K562 (cell line): ENCODE measurements at regions not wholly inside any gene's neighbourhood (a gene's known extent, or its start where the extent isn't known, plus 50 kb on each side); places are given as distances from the start of the nearest gene placed in this dataset.

Experiments used
- ATAC-seq: fragments of 200-7000 bp; cut with Tn5 transposase; 3 replicates; pipeline ENCODE4 v1.9.1; 2020; ENCODE audit warnings: moderate library complexity
- BruUV-seq: library from RNA; stranded (reverse); fragments of 400-500 nt; replicated peaks from 2 replicates; lab custom pipeline; 2021; lab: Mats Ljungman, UMichigan
- CTCF ChIA-PET: fragments of 300-600 bp; formaldehyde crosslinking; extraction: SDS; loops from one replicate; lab custom pipeline; 2021; ENCODE audit warnings: low intra/inter-chr PET ratio; lab: Yijun Ruan, JAX
- POLR2A ChIA-PET: fragments of 300-600, 350-650 bp; sonication (Branson Sonifier 250); formaldehyde crosslinking; extraction: SDS; loops from one replicate; lab custom pipeline; 2021; ENCODE audit warnings: antibody characterized with exemption, inconsistent platforms; lab: Yijun Ruan, JAX
- DNase-seq, 4 experiments: peaks; one replicate each; pipeline versions ENCODE4 v3.0.0 to v3.0.0-alpha.2; 2011 to 2018; ENCODE audit warnings: low spot score in 3 of 4, mixed read lengths in 3 of 4; ENCODE audit errors: extremely low read depth in 1 of 4
- FAIRE-seq: peaks from 2 replicates; lab custom pipeline; 2011; peaks lifted over from hg19 to GRCh38; lab: Jason Lieb, UNC
- H2AFZ ChIP-seq: 2 replicates; pipeline ENCODE4 v1.6.0; 2011; ENCODE audit warnings: low read depth, low read length, control low read depth, inconsistent platforms
- H3K27ac ChIP-seq: fragments of 200-600 bp; 3 replicates; pipeline ENCODE4 v1.8.0; 2011; ENCODE audit warnings: low read depth, mild to moderate bottlenecking, control low read depth, inconsistent platforms, low read length, moderate library complexity, mixed read lengths; ENCODE audit errors: extremely low read depth
- H3K27me3 ChIP-seq, 2 experiments: fragments of 300-600 bp in 1 of 2; 2 replicates in 1 of 2; 3 replicates in 1 of 2; pipeline versions ENCODE4 v1.6.0 to v1.8.0; 2011; ENCODE audit warnings: inconsistent platforms in 2 of 2, low read length in 2 of 2, mild to moderate bottlenecking in 1 of 2, mixed read lengths in 1 of 2, moderate library complexity in 1 of 2; ENCODE audit not compliant: control insufficient read depth in 2 of 2, insufficient read depth in 2 of 2
- H3K36me3 ChIP-seq: fragments of 300-600 bp; 3 replicates; pipeline ENCODE4 v1.8.0; 2011; ENCODE audit warnings: mild to moderate bottlenecking, low read length, inconsistent platforms; ENCODE audit not compliant: control insufficient read depth, insufficient read depth
- H3K4me1 ChIP-seq, 2 experiments: fragments of 200-600 bp in 1 of 2; replicated peaks in 1 of 2; 2 replicates in 1 of 2; 3 replicates in 1 of 2; pipeline versions ENCODE4 v1.5.1 to v1.8.0; 2011; ENCODE audit warnings: inconsistent platforms in 2 of 2, low read length in 2 of 2, mild to moderate bottlenecking in 1 of 2, mixed read lengths in 1 of 2, moderate library complexity in 1 of 2; ENCODE audit not compliant: control insufficient read depth in 2 of 2, insufficient read depth in 2 of 2
- H3K4me2 ChIP-seq: 2 replicates; pipeline ENCODE4 v1.6.1; 2011; ENCODE audit warnings: low read length, control low read depth, inconsistent platforms, mixed read lengths; ENCODE audit not compliant: insufficient read depth
- H3K4me3 ChIP-seq: fragments of 200-600 bp; sonication (generic), shearing (Covaris generic); 2 replicates; pipeline ENCODE4 v1.5.1; 2016; ENCODE audit warnings: control low read depth, inconsistent platforms
- H3K79me2 ChIP-seq: fragments of 200-600 bp; 3 replicates; pipeline ENCODE4 v1.8.0; 2011; ENCODE audit warnings: low read length, inconsistent platforms; ENCODE audit not compliant: control insufficient read depth, insufficient read depth
- H3K9ac ChIP-seq, 2 experiments: 2 replicates each; pipeline versions ENCODE4 v1.6.0 to v1.6.1; 2011; ENCODE audit warnings: low read depth in 2 of 2, low read length in 2 of 2, control low read depth in 1 of 2, inconsistent platforms in 1 of 2, mild to moderate bottlenecking in 1 of 2, mixed read lengths in 1 of 2; ENCODE audit not compliant: insufficient read depth in 1 of 2
- H3K9me1 ChIP-seq: one replicate; pipeline ENCODE4 v1.6.0; 2011; ENCODE audit warnings: inconsistent platforms, mild to moderate bottlenecking, low read length, moderate library complexity; ENCODE audit not compliant: control insufficient read depth, insufficient read depth
- H3K9me3 ChIP-seq: replicated peaks from 2 replicates; pipeline ENCODE4 v1.5.1; 2011; ENCODE audit warnings: low read depth, low read length, inconsistent platforms; ENCODE audit not compliant: control insufficient read depth, insufficient read depth
- H4K20me1 ChIP-seq: replicated peaks from 2 replicates; pipeline ENCODE4 v1.6.1; 2011; ENCODE audit warnings: low read length, inconsistent platforms, mixed read lengths; ENCODE audit not compliant: control insufficient read depth, insufficient read depth
- ADNP ChIP-seq: fragments of 200-800 bp; sonication (Bioruptor generic); IDR thresholded peaks from 2 replicates; pipeline ENCODE4 v1.6.1; 2016; ENCODE audit warnings: missing genetic modification characterization, missing compliant biosample characterization
- EWSR1 ChIP-seq: fragments of 450-650 bp; IDR thresholded peaks from 2 replicates; pipeline ENCODE4 v1.6.1; 2018; ENCODE audit warnings: borderline replicate concordance, mild to moderate bottlenecking, low read depth, moderate library complexity; ENCODE audit not compliant: partially characterized antibody
- IRF2 ChIP-seq: sonication (generic); formaldehyde crosslinking; IDR thresholded peaks from 2 replicates; pipeline ENCODE4 v1.8.1; 2022; ENCODE audit warnings: mild to moderate bottlenecking, missing genetic modification reagents
- JUNB ChIP-seq: fragments of 450-650 bp; formaldehyde crosslinking; conservative IDR thresholded peaks from 2 replicates; pipeline ENCODE4 v1.4.0; 2020; ENCODE audit warnings: mild to moderate bottlenecking
- MIER1 ChIP-seq: fragments of 450-650 bp; IDR thresholded peaks from 2 replicates; pipeline ENCODE4 v1.6.1; 2016; ENCODE audit warnings: antibody characterized with exemption, mild to moderate bottlenecking, low read depth
- PHF20 ChIP-seq: fragments of 450-650 bp; IDR thresholded peaks from 2 replicates; pipeline ENCODE4 v1.6.1; 2018; ENCODE audit not compliant: partially characterized antibody
- RAD51 ChIP-seq: fragments of 450-650 bp; IDR thresholded peaks from 2 replicates; pipeline ENCODE4 v1.7.1; 2016; ENCODE audit warnings: low read depth, mild to moderate bottlenecking, borderline replicate concordance
- SAFB ChIP-seq: fragments of 200-400 bp; formaldehyde crosslinking; IDR thresholded peaks from 2 replicates; pipeline ENCODE4 v1.6.1; 2017; ENCODE audit warnings: low read depth, low read length, borderline replicate concordance
- SNIP1 ChIP-seq: fragments of 450-650 bp; IDR thresholded peaks from 2 replicates; pipeline ENCODE4 v1.7.1; 2017; ENCODE audit warnings: low read depth, mild to moderate bottlenecking
- TARDBP ChIP-seq: fragments of 450-650 bp; IDR thresholded peaks from 2 replicates; pipeline ENCODE4 v1.6.1; 2016
- THRA ChIP-seq: fragments of 450-650 bp; IDR thresholded peaks from 2 replicates; pipeline ENCODE4 v1.6.1; 2017; ENCODE audit warnings: mild to moderate bottlenecking, moderate library complexity
- ZNF274 ChIP-seq: IDR thresholded peaks from 2 replicates; pipeline ENCODE4 v1.6.1; 2011; ENCODE audit warnings: low read depth, mild to moderate bottlenecking, low read length, moderate library complexity, borderline replicate concordance
- ZNF398 ChIP-seq: fragments of 250-450 bp; sonication (Bioruptor Pico); IDR thresholded peaks from 2 replicates; pipeline ENCODE4 v1.8.0; 2021; ENCODE audit warnings: moderate library complexity, mild to moderate bottlenecking, inconsistent platforms
- ZNF518B ChIP-seq: fragments of 250-450 bp; sonication (Bioruptor Pico); IDR thresholded peaks from 2 replicates; pipeline ENCODE4 v1.5.0; 2021; ENCODE audit warnings: mild to moderate bottlenecking, moderate library complexity
- ZNF57 ChIP-seq: fragments of 450-650 bp; formaldehyde crosslinking; IDR thresholded peaks from 2 replicates; pipeline ENCODE4 v1.4.0; 2020; ENCODE audit warnings: mild to moderate bottlenecking, moderate library complexity
- WGBS: fragments of 100-300 bp; shearing (Covaris generic); methylation state at CpG from one replicate; pipeline ENCODE4 v1.1.6; 2016; ENCODE audit warnings: low coverage, mixed read lengths; ENCODE audit not compliant: insufficient coverage; ENCODE audit errors: missing lambda C conversion rate; 5-methylcytosine and 5-hydroxymethylcytosine counted together
- in situ Hi-C: fragments of 300-500 bp; cut with MboI; formaldehyde crosslinking; loops from 4 replicates; pipeline ENCODE4 v1.15.0; 2018; ENCODE audit warnings: inconsistent platforms, mixed read lengths
- intact Hi-C: fragments of 100-400 bp; cut with micrococcal nuclease; formaldehyde crosslinking; loops from 2 replicates; pipeline ENCODE4 v1.14.2; 2022

- Histone ChIP-seq H3K36me3 (no peaks in the 10 kb centered on the region), H3K79me2 (no peaks in the 10 kb centered on the region), H3K4me1 (no peaks in the 10 kb centered on the region), H4K20me1 (no peaks in the 10 kb centered on the region), H3K9ac (no peak overlapping the region), H3K27ac (no peak overlapping the region), H3K4me2 (no peak overlapping the region), H2AFZ (no peak overlapping the region), H3K9me1 (no peaks in the 10 kb centered on the region), H3K27me3 (no peaks in the 10 kb centered on the region), H3K9me3 (no peaks in the 10 kb centered on the region), H3K4me3 (no peak overlapping the region)
- TF ChIP-seq IRF2 (no peak), JUNB (CRISPR knock-in tag) (no peak), RAD51 (no peak), ADNP (tag) (no peak), SAFB (no peak), SNIP1 (no peak), ZNF398 (no peak), TARDBP (no peak), EWSR1 (no peak), PHF20 (no peak), ZNF274 (no peak), ZNF57 (CRISPR knock-in tag) (no peak), ZNF518B (CRISPR knock-in tag) (no peak), MIER1 (no peak), THRA (no peak)
- no peak for FAIRE-seq
- no peak for DNase-seq
- POLR2A ChIA-PET: no interaction called here
- no peak for ATAC-seq
- BruUV-seq: no TSS peak
- in situ Hi-C loops (no loop called here), intact Hi-C loops (no loop called here)
- CTCF ChIA-PET: no interaction called here
- 4% methylated on average over 2 of the region's 2 CpGs for WGBS
Measured at GRCh38 chr13:53398051-53398450, 369.4 kb downstream of the OLFM4 start.
